Left lung (tissue), 4 donors: ENCODE measurements at regions not wholly inside any gene's neighbourhood (a gene's known extent, or its start where the extent isn't known, plus 50 kb on each side); places are given as distances from the start of the nearest gene placed in this dataset.

Experiments
- ATAC-seq: fragments of 200-7000 bp; cut with Tn5 transposase; one replicate; pipeline ENCODE4 v1.9.1; 2020; ENCODE audit warnings: moderate library complexity
- DNase-seq, 4 donors: peaks; one replicate each; pipeline ENCODE4 v3.0.0-alpha.2; 2013 to 2020
- H3K27ac ChIP-seq, 2 donors: fragments of 200-600 bp; sonication (generic) in 1 of 2; one replicate each; pipeline versions ENCODE4 v1.5.0 to v1.8.0; 2020 to 2021
- H3K27me3 ChIP-seq, 2 donors: fragments of 200-600 bp; sonication (generic) in 1 of 2; one replicate each; pipeline versions ENCODE4 v1.5.0 to v1.8.0; 2020 to 2021
- H3K36me3 ChIP-seq, 2 donors: fragments of 200-600 bp; sonication (generic) in 1 of 2; one replicate each; pipeline versions ENCODE4 v1.5.0 to v1.8.0; 2020 to 2021
- H3K4me1 ChIP-seq, 2 donors: fragments of 200-600 bp; one replicate each; pipeline ENCODE4 v1.8.0; 2021
- H3K4me3 ChIP-seq, 2 donors: fragments of 200-600 bp; sonication (generic) in 1 of 2; one replicate each; pipeline versions ENCODE4 v1.5.0 to v1.8.0; 2020 to 2021; ENCODE audit warnings: mild to moderate bottlenecking in 1 of 2
- H3K9me3 ChIP-seq, 2 donors: fragments of 200-600 bp; sonication (generic) in 1 of 2; one replicate each; pipeline versions ENCODE4 v1.5.0 to v1.8.0; 2020 to 2021
- CTCF ChIP-seq, 2 donors: fragments of 200-600 bp; sonication (generic) in 1 of 2; IDR thresholded peaks; one replicate each; pipeline versions ENCODE4 v1.5.0 to v1.8.0; 2021; ENCODE audit warnings: antibody characterized with exemption in 2 of 2
- intact Hi-C, 2 donors: fragments of 100-400 bp; cut with DNase I; formaldehyde crosslinking; loops; one replicate each; pipeline versions ENCODE4 v1.11.2 to v1.14.2; 2022
- donor health status: DM: no; HTN: yes; CAD: no.
- donor health status: DM: no; HTN: no; CAD: no.

DNA sequence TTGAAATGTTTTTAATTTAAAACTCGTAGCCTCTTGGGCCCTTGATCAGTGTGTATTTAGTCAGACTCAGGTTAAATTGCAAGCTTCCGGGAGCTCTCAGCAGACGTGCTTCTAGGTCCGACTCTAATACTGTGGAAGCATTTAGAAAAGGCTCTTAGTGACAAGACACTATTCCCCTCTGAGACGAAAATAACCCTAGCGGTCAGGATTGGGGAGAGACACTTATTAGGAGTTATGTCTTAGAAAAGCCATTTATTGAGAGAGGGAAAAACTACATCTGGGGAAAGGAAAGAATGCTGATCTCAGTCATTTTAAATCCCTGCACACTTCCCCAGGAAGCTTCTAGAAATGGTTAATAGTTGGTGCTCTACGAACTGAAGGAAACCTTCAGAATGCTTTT lies 110.5 kb upstream of the NCK2 start:
- ATAC-seq (no peak), DNase-seq (no peak)
- Histone ChIP-seq H3K27ac (no peak overlapping the region), H3K4me3 (no peak overlapping the region), H3K27me3 (no peaks in the 10 kb centered on the region), H3K4me1 (no peaks in the 10 kb centered on the region), H3K36me3 (no peaks in the 10 kb centered on the region), H3K9me3 (no peaks in the 10 kb centered on the region)
- intact Hi-C loops, result no loop called here
- no peak for TF ChIP-seq CTCF (IDR thresholded peaks at IDR 0.05)

DNA sequence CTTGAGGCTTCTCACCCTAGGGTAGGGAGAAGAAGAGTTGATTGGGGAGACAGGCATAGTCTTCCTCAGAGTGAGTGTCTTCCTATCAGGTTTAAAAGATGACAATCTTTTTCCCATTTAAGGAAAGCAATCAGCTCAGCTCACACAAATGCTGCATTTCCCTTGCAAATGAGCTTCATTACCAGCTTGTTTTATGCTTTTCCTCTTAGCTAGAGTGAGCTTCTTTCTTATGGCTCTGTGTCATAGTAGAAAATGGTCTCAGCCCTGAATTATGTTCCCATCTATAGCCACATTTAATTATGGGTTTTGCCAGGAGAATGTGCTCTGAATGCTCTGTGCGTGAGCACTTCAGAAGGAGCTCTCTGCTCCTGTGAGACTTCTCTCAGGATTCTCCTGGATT lies 112.8 kb upstream of the NCK2 start:
- no peak for ATAC-seq
- peaks cover 0 to 8% of the 10 kb centered on the region in 2 donors for H3K27me3 ChIP-seq
- TF ChIP-seq CTCF (IDR thresholded peaks at IDR 0.05), result no peak
- no peaks in the 10 kb centered on the region for H3K9me3 ChIP-seq
- intact Hi-C loops, result no loop called here
- no peaks in the 10 kb centered on the region for H3K4me1 ChIP-seq
- H3K4me3 ChIP-seq, result no peak overlapping the region
- DNase-seq, result no peak
- no peaks in the 10 kb centered on the region for H3K36me3 ChIP-seq
- no peak overlapping the region for H3K27ac ChIP-seq

GRCh38 chr2:105631011-105631410 lies 113.7 kb upstream of the NCK2 start:
- Histone ChIP-seq H3K27me3 (peaks cover 0 to 8% of the 10 kb centered on the region in 2 donors), H3K4me3 (no peak overlapping the region), H3K4me1 (no peaks in the 10 kb centered on the region), H3K36me3 (no peaks in the 10 kb centered on the region), H3K27ac (no peak overlapping the region), H3K9me3 (no peaks in the 10 kb centered on the region)
- ATAC-seq (no peak), DNase-seq (no peak)
- intact Hi-C loops, result no loop called here
- TF ChIP-seq CTCF (IDR thresholded peaks at IDR 0.05), result no peak

DNA sequence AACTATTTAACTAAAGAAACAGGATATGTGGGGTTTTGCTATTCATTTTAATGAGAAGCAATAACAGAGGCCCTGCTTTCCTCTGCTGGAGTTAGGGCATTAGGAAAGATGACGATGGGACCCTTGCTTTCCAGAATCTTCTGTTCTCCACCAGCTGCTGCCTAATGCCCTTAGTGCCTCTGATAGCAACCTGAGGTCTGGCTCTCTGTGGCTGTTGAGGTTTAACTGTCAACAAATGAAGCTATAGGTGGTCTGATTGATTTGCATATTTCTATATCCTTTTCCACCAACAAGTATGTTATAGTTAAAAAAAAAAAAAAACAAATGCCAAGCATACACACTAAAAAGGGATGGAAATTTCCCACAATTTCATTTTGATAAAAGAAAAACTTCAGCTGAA lies 115.1 kb upstream of the NCK2 start:
- Histone ChIP-seq H3K36me3 (no peaks in the 10 kb centered on the region), H3K4me3 (no peak overlapping the region), H3K4me1 (no peaks in the 10 kb centered on the region), H3K27ac (no peak overlapping the region), H3K9me3 (no peaks in the 10 kb centered on the region), H3K27me3 (peaks cover 0 to 8% of the 10 kb centered on the region in 2 donors)
- DNase-seq (no peak), ATAC-seq (no peak)
- intact Hi-C loops, result no loop called here
- no peak for TF ChIP-seq CTCF (IDR thresholded peaks at IDR 0.05)

DNA sequence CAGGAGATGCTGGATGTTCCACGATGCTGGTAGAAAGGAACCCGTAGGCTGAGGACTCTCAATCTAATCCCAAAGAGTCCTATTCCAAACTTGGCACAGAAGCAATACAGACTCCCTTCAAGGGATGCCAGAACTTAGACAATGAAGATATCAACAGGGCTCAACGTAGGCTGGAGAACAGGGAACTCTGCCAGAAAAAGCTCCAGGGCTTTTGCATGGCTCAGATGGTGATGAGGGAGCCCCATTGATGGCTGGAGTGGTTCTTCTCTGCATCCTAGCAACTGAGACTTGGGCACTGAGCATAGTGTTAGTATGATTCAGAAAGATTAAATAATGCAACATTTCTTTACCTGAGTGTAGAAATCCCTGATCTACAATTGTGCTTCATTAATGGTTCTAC lies 117.2 kb upstream of the NCK2 start:
- TF ChIP-seq CTCF (IDR thresholded peaks at IDR 0.05), result no peak
- Histone ChIP-seq H3K4me3 (no peak overlapping the region), H3K27ac (no peak overlapping the region), H3K4me1 (no peaks in the 10 kb centered on the region), H3K36me3 (no peaks in the 10 kb centered on the region), H3K9me3 (no peaks in the 10 kb centered on the region), H3K27me3 (peaks cover 0 to 8% of the 10 kb centered on the region in 2 donors)
- intact Hi-C loops, result no loop called here
- no peak for DNase-seq
- ATAC-seq, result no peak
